Inflammatory macrophage treated with lipopolysaccharide for 1 hour (primary cell): ENCODE measurements at regions not wholly inside any gene's neighbourhood (a gene's known extent, or its start where the extent isn't known, plus 50 kb on each side); places are given as distances from the start of the nearest gene placed in this dataset.
"Not testable (repeated sequence)": the region's sequence is repeated elsewhere in the genome, so short reads cannot be mapped to it uniquely, and the experiment has no call there.

ENCODE experiments used
- DNase-seq, 2 donors: peaks; one replicate each; pipeline ENCODE4 v3.0.0-alpha.2; 2020 to 2022

DNA sequence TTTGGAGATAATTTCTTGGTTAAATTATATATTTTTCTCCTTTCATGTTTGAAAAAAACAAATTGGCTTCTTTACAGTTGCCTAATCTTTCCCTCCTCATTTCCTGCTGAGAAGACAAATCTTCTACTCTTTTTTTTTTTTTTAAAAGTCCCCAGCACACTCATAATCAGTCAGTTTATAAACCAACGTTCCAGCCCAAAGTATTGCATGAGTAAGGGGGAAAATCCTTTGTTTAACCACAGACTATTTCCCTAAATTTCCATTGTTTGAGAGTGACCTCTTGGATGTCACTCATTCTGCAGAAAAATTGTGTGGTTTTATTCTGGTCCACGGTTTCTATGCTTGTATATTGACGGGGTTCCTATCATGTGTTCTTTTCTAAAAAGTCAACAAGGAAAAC, 55.1 kb upstream of the TLR4 start:
- peak; percentile 15 to 36 for DNase-seq

DNA sequence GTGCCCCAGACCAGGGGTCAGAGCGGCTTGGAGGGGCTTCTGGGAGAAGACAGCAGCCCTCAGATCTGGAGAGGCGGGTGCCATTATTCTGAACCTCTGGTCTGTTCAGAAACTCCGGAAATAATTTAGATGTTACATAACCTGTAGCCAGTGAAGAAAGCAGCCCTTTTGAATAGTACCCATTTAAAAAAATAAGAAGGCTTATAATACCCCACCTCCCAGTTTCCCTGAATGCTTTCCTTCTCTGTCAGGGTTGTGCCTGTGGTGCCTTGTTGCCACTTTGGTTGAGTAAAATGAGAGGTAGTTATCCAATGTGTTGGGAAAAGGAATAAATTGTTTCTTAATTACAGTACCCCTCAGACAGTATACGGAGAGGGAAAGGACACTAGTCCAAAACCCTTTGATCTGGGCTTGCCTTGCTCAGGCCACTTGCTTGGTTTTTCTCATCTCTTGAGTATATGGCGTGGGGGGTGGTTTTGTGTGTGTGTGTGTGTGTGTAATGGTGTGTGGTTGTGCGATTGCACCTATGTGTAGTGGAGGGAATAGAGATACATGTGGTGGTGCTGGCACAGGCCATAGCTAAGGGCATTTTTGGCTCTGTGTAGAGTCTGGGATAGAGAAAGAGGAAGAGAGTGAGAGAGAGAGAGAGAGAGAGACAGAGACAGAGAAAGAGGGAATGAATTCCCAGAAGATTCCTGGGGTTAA, 59.1 kb upstream of the TLR4 start:
- no peak for DNase-seq

DNA sequence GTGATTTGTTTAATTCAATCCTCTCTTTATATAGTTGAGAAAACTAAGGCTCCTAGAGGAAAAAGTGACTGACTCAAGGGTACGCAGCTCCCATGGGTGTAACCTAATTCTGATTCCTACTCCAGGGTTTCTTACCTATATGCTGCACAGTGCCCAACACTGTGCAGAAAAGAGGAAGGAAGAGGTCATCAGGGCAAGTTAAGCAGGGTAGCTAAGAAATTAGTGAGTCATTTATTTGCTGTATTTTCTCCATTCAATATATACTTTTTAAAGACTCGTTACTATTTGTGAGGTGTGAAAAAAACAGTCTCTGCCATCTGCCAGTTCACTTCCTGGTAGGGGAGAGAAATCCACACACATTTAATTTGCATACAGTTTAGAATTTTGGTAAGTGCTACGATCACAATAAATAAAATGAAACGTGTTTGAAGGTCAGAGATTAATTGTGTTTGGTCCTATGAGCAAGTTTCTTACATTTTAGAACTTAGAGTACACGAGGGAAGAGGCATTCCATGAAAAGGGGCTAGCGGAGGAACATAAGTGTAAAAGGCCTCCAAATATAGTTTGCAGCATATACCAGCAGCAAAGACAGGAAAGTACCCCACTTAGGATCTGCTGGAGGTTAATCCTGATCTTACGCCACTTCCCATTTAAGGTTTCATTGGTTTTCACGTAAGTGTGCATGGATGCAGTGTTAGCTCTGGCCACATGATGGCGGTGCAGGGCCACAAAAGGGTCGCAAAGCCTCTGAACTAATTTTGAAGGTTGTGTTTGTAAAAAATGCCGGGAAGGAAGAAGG, 59.9 kb upstream of the TLR4 start:
- peak; percentile 78 to 92 for DNase-seq

DNA sequence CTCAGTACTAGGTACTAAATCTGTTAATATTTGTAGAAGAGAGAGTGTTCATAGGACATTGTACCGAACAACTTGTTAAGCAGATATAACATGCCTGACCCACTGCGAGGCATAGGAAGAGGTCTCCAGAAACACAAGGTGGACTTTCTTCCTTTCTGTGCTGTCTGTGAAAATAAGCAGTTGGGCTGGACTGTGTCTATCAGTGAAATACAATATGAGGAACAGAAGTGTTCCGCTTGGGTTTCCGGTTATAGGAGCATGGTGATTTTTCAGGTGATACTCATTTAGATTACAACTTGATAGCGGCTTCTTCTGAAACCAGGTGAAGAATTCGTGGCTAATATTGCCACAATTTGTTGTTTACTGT, 60.9 kb upstream of the TLR4 start:
- no peak for DNase-seq

DNA sequence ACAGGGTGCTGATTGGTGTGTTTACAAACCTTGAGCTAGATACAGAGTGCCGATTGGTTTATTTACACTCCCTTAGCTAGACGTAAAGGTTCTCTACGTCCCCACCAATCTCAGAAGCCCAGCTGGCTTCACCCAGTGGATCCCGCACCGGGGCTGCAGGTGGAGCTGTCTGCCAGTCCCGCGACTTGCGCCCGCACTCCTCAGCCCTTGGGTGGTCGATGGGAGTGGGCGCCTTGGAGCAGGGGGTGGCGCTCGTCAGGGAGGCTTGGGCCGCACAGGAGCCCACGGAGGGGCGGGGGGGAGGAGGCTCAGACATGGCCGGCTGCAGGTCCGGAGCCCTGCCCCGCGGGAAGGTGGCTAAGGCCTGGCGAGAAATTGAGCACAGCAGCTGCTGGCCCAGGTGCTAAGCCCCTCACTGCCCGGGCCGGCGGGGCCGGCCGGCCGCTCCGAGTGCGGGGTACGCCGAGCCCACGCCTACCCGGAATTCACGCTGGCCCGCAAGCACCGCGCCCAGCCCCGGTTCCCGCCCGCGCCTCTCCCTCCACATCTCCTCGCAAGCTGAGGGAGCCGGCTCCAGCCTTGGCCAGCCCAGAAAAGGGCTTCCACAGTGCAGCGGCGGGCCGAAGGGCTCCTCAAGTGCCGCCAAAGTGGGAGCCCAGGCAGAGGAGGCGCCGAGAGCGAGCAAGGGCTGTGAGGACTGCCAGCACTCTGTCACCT, 61.5 kb upstream of the TLR4 start:
- not testable (repeated sequence) for DNase-seq

DNA sequence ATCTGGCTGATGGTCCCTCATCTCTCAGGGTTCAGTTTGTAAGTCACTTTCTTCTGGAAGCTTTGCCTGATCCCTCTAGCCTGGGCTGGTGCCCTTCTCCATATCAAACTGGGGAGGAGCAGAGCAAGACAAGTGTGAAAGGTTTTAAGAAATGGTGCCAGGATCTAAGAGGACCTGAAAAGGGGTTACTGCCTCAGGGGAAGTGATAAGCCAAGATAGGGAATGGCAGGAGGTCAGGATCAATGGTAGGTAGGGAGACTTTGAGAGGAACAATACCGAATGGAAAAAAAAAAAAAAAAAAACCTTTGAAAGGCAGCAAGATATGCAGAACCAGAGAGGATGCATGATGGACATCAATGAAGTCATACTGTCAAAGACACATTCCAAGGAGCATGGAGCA, 67.5 kb upstream of the TLR4 start:
- DNase-seq = no peak

DNA sequence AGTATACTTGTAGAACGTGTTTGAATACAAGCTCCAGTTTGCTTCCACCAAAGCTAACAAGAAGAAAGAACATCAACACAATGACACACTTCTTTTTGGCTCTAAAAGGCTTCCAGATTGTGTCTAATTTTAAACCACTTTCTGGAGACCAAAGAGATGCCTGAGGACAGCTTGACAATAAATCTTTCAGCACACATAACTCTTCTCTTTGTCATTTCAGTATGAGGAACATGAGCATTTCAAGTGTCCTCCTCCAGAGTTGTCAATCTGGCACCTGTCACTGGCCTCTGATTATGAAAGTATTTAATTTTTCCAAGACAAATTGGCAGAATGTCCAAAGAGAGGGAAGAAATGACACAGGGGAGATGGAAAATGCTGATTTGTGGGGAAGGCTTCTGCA, 79.0 kb upstream of the TLR4 start:
- DNase-seq = no peak

DNA sequence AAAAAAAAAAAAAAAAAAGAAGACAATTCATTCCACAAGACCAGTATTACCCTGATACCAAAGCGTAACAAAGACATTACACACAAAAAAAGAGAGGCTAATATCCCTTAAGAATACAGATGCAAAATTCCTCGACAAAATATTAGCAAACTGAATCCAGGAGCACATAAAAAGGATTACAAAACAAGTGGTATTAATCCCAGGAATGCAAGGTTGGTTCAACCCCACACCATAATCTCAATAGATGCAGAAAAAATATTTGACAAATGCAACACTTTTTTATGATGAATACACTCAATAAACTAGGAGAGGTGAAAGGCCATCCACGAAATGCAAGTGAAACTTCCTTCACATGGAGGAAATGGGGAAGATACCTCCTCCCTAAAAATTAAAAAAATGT, 80.1 kb upstream of the TLR4 start:
- DNase-seq = no peak

DNA sequence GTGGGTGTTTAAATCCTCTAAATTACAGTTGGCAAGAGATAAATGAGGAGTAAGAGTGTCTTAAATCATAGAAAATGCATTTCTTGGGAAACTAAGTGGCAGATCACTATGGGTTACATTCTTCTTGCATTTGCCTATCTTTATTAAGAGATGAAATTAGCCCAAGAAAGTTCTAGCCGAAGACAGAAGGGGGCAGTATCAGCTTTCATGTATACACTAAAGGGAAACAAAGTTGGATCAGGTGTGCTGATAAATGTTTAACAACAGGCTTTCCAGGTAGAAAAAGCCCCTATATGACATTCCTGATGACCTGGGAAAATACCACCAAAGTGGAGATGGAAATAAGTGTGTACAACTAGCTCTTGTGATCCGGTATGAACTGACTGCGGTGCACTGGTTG, 81.9 kb upstream of the TLR4 start:
- no peak for DNase-seq

DNA sequence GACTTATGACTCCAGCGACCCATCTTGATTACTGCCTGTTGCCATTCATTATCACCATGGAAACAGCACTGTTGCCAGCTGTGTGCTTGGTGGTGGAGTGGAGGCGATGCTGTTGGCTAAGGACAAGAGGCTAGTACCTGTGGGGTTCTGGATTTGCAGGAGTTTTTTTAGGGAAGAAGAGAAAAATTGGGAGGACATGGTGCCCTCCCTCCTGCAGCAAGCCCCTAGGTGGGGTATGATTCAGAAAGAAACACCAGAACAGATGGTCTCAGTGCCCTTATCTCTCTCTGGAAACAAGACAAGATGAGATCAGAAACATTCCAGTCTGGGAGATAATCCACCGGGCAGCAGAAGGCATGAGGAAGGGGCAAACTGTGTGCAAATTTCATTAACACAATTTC, 87.8 kb upstream of the TLR4 start:
- DNase-seq = no peak

DNA sequence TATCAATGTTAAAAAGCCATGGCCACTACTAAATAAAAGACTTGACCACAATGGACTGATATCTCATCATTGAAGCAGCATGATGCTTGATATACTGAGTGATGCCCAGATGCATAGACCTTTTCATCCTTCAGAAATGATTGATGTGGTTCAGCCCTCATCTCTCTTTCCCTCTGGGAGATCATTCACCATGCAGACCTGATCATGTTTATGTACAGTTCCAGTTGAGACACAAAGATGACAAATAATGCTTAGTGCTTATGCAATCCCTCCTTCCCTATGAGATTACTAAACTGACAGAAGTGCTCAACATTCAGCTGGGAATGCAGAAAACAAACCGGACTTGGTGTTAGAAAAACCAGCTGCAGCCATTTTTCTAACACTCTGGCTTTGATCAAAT, 91.9 kb upstream of the TLR4 start:
- no peak for DNase-seq

DNA sequence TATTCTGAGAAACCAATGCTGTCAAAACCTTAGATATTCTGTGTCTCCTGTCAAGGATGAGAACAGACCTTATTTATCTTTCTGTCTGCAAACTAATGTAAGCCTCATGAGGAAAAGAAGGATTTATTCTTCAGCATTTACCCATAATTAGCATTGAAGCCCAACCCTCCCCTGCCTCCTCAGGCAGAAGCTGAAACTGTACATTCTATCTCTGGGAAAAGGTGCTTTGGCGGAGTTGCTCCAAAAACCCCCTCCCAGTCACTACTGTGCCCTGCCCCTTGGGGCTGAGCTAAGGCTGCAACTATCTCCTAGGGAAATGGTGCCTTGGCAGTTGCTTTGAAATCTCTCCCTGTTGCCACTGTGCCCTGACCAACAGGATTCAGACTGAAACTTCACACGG, 106.2 kb upstream of the TLR4 start:
- DNase-seq = no peak

DNA sequence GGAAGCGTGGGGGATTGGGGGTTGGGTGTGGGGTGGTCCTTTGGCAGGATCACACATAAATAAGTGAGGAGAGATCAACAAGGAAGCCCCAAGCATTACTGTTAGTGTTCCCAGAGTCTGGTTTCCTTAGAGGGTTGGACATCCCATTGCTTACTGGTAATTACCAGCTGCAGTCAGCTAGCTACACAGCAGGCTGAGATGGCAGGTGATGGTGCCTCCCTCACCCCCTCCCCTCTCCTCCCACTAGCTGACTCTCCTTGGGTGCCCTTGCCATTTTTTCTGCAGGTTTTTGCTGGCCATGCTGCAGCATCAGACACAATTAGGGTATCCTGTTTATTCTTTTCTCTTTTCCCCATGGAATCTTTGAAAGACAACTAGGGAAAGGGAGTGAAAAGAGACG, 107.5 kb upstream of the TLR4 start:
- no peak for DNase-seq

DNA sequence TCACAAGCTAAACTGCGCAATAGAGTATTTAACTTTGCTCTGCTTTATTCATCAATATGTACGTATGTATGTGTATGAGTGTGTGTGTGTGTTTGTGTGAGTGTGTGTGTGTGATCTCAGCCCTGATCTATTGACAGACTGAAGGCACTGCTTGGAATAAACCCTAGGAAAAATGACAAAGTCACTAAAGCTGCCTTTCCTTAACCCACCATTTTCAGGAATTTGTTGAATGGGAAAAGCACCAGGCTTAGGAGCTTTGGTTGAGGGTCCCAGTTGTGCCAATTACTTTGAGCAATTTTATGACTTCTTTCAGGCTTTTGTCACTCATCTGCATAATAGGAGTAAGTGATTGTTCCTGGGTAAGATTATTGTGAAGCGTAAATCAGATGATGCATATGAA, 108.6 kb upstream of the TLR4 start:
- no peak for DNase-seq

DNA sequence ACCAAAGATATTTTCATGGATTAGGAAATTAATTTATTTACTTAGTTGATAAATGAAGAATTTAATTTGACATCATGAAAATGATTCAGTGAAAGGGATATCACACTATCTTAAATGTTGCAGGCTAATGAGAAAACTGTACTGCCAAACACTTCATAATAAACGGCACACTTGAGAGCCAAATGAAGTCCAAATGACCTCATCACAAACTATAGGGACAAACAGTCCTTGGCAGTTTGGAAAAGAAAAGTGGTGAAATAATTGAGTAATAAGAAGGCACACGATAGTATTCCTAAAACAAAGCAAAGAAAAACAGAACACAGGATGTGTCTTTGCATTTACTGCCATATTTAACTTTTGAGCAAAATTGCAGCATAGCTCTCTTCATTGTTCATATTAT, 116.9 kb upstream of the TLR4 start:
- DNase-seq = no peak

DNA sequence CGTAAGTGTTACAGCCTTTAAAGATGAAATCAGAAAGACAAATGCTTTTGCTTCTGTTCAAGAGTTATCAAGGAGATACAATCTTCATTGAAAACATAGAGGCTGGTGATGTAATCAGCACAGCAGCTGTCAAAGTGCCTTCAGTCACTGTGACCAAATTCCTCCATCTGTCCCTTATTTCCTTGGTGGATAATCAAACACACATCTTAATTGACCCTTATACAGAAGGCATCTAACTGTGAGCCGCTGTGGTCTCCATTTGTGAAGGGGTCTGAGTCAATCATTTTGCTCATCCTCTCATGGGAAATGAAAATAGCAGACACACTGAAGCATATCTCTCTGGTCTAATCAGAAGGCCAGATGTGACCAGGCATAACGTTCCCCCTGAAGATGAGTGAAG, 130.1 kb upstream of the TLR4 start:
- DNase-seq = no peak

DNA sequence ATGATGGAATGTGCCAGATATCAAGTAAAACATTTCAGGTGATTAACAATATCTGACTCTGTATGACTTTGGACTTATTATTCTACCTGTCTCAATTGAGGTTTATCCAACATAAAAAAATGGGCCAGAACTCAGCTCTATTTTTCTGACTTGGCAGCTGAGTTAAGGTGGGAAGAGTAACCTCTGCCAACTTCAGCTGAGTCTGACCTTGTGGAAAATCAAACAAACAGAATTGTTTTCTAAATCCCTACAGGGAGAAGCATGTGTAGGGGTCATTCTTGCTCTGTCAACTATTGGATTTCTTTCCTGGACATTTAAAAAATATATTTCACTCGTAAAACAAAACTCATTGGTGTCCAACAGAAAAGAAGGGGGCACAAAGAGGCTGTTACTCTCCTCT, 139.4 kb upstream of the TLR4 start:
- DNase-seq = no peak

DNA sequence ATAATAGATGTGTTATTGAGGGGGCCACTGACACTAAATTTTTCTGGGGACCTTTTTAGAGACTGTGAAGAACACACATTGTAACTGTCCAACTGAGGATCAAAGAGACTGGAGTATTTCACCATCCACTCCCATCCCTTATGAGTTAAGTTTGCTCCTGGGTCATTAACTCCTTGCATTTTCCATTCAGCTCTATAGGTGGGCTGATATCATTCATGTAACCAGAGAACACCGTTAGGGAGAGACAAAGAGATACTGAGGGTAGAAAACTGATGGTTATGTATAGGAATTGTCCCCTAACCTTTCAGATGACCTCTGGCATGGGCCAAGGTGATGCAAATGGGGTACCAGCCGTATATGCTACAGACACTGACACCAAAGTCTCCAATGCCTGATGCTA, 142.4 kb upstream of the TLR4 start:
- DNase-seq = no peak

DNA sequence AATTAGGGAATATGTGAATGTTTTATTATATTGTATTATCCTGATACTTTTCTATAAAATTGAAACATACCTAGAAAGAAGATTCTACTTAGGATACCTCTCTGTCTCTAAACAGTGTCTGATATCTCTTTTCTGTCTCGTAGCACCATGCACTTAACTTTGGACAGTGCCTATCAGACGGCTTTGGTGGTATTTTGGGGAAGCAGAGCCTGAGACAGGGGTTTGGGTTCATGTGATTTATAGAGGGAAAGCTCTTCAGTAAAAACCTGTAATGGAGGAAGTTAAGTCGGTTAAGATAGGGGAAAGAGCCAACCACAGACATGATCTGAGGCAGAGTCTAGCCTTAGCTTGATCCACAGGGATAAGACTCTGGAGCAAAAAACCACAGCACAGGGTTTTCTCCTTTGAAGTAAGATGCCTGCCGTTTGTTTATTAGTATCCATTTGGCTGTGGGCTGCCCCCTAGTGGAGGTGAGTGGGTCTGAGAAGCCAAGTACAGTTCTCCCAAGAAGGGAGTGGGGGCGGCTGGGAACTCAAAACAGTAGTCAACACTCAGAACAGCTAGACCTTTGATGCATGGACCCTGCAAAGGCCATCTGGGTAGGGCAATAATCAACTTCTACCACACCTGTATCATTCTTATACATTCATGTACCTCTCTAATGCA, 141.2 kb upstream of the ASTN2 start:
- DNase-seq = peak; percentile 3 to 43

DNA sequence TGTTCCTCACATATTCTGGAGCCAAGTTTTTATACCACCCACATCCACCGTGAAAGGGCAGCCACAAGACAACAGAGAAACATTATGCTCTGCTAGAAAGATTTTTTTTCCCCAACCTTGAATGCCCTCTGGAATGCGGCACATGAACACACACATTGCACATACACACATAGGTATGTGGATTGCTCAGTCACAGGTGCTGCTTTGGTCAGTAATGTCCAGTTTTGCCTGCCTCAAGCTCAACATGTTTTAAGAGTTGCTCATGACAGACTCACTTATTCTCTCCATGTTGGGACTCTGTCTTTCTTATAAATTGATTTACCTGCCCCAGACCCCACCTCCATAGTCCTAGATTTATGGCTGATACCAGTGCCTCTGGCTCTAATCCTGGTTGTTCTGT, 138.0 kb upstream of the ASTN2 start:
- no peak for DNase-seq

DNA sequence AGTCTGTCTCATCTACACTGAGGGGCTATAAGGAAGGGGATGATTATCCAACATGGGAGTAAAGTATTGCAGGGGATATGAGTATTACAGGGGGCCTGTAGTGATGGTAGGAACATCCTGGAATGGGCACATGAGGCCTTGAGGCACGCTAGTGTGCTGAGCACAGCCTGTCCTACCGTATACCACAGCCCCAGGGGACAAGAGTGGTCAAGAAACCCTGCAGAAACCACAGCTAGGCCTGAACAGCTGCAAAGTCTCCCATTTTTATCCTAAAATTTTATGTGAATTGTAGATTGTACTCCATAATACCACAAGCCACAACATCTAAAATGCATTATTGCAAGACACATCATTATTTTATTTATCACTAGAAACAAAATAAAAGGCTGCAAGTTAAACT, 136.3 kb upstream of the ASTN2 start:
- no peak for DNase-seq

DNA sequence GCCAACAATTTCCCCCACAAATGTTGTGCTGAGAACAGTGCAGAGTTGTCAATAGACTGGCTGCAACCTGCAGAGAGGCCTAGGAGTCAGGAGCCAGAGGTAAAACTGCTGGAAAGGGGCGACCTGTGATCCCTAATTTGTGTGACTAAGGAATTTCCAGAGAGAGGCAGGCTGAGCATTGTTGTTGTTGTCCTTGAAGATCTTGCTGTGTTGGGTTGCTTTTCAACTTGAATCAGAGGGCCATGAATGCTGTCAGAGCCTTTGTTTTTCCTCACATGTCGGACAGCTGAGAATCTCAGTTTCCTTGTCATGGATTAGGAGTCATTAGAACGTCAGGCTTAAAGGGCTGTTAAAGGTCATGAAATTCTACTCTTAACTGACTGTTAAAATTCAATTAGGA, 134.6 kb upstream of the ASTN2 start:
- no peak for DNase-seq

DNA sequence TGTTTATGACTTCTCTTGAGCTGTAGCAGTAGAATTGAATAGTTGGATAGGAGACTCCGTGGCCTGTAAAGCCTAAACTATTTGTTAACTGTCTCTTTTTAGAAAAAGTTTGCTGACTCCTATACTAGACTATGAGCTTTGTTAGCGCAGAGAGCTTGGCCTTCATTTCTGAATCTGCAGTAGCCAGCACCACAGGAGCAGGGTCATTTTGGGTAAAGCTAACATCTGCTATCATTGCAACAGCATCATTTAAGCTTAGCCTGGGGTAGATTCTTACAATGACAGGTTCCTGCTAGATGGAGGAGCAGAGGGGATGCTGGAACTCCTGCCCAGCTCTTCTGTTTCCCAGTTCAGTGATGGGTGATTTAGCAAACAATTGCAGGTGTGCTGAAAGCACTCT, 133.7 kb upstream of the ASTN2 start:
- no peak for DNase-seq

DNA sequence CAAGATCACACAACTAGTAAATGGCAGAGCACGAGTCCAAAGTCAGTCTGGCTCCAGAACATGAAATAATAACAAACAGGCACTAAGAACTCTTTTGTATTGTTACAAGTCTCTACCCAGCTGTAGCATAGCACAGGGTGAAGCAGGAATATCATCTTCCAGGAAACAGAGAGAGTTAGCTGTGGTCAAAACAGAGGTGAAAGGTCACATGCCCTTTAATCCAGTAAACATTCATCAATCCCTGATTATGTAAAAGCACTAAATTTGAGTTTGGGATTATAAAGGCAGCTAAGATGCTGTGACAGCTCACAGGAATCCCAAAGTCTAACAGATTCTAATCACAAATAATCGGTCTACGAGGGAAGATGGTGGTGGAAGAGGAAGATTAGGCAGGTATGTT, 133.0 kb upstream of the ASTN2 start:
- no peak for DNase-seq
